ENCODE measurements at regions not wholly inside any gene's neighbourhood (a gene's known extent, or its start where the extent isn't known, plus 50 kb on each side); places are given as distances from the start of the nearest gene placed in this dataset.

GRCh38 chr9:115999498-115999897 is 154.1 kb upstream of the PAPPA start:
- TF ChIP-seq CTCF (conservative IDR thresholded peaks at IDR 0.05; ENCODE audit: low read length) (no peak), EZH2phosphoT487 (IDR thresholded peaks at IDR 0.05; ENCODE audit: borderline replicate concordance) (no peak)

Measured in Loucy (cell line).